HEK293 (cell line): ENCODE measurements at regions not wholly inside any gene's neighbourhood (a gene's known extent, or its start where the extent isn't known, plus 50 kb on each side); places are given as distances from the start of the nearest gene placed in this dataset.

Experiments used
- ELK4 ChIP-seq: IDR thresholded peaks from 2 replicates; pipeline ENCODE4 v1.6.1; 2011; ENCODE audit warnings: mild to moderate bottlenecking, low read depth, low read length, borderline replicate concordance
- SP3 ChIP-seq: fragments of 450-650 bp; formaldehyde crosslinking; IDR thresholded peaks from 2 replicates; pipeline ENCODE4 v1.5.1; 2016; ENCODE audit warnings: missing biosample characterization, missing genetic modification characterization
- ZNF350 ChIP-seq: fragments of 450-650 bp; formaldehyde crosslinking; IDR thresholded peaks from 2 replicates; pipeline ENCODE4 v1.5.0; 2017; ENCODE audit warnings: missing biosample characterization, mild to moderate bottlenecking, missing genetic modification characterization
- ZNF391 ChIP-seq: fragments of 450-650 bp; formaldehyde crosslinking; IDR thresholded peaks from 2 replicates; pipeline ENCODE4 v1.5.1; 2016; ENCODE audit warnings: low read depth, missing biosample characterization, missing genetic modification characterization, borderline replicate concordance
- ZNF426 ChIP-seq: fragments of 450-650 bp; formaldehyde crosslinking; IDR thresholded peaks from 2 replicates; pipeline ENCODE4 v1.5.1; 2017; ENCODE audit warnings: missing biosample characterization, missing genetic modification characterization, mild to moderate bottlenecking, inconsistent platforms, moderate library complexity
- ZNF473 ChIP-seq: fragments of 450-650 bp; formaldehyde crosslinking; IDR thresholded peaks from 2 replicates; pipeline ENCODE4 v1.5.1; 2017; ENCODE audit warnings: missing biosample characterization, missing genetic modification characterization
- ZNF48 ChIP-seq: fragments of 450-650 bp; formaldehyde crosslinking; IDR thresholded peaks from 2 replicates; pipeline ENCODE4 v1.5.1; 2016; ENCODE audit warnings: missing biosample characterization, missing genetic modification characterization
- ZNF621 ChIP-seq: fragments of 450-650 bp; formaldehyde crosslinking; IDR thresholded peaks from 2 replicates; pipeline ENCODE4 v1.5.1; 2017; ENCODE audit warnings: missing biosample characterization, missing genetic modification characterization
- TF ChIP-seq, protein P1 (sequence below): fragments of 450-650 bp; formaldehyde crosslinking; IDR thresholded peaks from 2 replicates; pipeline ENCODE4 v1.5.1; 2016; ENCODE audit warnings: missing biosample characterization, missing genetic modification characterization, borderline replicate concordance
- TF ChIP-seq, protein P2 (sequence below): fragments of 450-650 bp; formaldehyde crosslinking; conservative IDR thresholded peaks from 2 replicates; pipeline ENCODE4 v1.5.1; 2016; ENCODE audit warnings: low read depth, missing biosample characterization, missing genetic modification characterization
- TF ChIP-seq, protein P3 (sequence below): fragments of 450-650 bp; formaldehyde crosslinking; IDR thresholded peaks from 2 replicates; pipeline ENCODE4 v1.5.1; 2016; ENCODE audit warnings: missing biosample characterization, missing genetic modification characterization
- TF ChIP-seq, protein P4 (sequence below): sonication (generic); formaldehyde crosslinking; IDR thresholded peaks from 2 replicates; pipeline ENCODE4 v1.8.1; 2022; ENCODE audit warnings: mild to moderate bottlenecking, moderate library complexity, missing genetic modification reagents

DNA sequence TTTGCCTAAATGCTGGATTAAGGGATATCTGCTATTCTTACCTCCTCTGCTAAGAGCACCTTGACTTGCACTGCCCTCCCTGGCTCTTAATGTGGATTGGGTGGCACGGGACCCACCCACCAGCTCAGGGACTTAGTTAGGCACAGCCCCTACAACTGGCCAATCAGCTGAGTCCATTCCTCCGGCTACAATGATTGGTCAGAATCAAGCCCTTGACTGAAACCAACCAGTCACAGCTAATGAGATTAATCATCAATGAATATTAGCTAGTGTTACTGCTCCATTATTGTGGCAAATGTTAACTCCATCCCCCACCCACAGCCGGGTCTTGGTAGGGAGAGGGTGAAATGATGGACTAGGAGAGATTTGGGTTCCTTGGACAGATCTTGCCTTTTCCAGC is 328.0 kb downstream of the MN1 start:
- TF ChIP-seq ZNF473 (tag by site-specific recombination) (no peak), SP3 (tag by site-specific recombination) (no peak), ZNF391 (no peak), ZNF350 (tag by site-specific recombination) (no peak), ZNF621 (no peak), ZNF426 (tag by site-specific recombination) (no peak), ELK4 (no peak), ZNF48 (no peak)
- TF ChIP-seq, protein P1, sequence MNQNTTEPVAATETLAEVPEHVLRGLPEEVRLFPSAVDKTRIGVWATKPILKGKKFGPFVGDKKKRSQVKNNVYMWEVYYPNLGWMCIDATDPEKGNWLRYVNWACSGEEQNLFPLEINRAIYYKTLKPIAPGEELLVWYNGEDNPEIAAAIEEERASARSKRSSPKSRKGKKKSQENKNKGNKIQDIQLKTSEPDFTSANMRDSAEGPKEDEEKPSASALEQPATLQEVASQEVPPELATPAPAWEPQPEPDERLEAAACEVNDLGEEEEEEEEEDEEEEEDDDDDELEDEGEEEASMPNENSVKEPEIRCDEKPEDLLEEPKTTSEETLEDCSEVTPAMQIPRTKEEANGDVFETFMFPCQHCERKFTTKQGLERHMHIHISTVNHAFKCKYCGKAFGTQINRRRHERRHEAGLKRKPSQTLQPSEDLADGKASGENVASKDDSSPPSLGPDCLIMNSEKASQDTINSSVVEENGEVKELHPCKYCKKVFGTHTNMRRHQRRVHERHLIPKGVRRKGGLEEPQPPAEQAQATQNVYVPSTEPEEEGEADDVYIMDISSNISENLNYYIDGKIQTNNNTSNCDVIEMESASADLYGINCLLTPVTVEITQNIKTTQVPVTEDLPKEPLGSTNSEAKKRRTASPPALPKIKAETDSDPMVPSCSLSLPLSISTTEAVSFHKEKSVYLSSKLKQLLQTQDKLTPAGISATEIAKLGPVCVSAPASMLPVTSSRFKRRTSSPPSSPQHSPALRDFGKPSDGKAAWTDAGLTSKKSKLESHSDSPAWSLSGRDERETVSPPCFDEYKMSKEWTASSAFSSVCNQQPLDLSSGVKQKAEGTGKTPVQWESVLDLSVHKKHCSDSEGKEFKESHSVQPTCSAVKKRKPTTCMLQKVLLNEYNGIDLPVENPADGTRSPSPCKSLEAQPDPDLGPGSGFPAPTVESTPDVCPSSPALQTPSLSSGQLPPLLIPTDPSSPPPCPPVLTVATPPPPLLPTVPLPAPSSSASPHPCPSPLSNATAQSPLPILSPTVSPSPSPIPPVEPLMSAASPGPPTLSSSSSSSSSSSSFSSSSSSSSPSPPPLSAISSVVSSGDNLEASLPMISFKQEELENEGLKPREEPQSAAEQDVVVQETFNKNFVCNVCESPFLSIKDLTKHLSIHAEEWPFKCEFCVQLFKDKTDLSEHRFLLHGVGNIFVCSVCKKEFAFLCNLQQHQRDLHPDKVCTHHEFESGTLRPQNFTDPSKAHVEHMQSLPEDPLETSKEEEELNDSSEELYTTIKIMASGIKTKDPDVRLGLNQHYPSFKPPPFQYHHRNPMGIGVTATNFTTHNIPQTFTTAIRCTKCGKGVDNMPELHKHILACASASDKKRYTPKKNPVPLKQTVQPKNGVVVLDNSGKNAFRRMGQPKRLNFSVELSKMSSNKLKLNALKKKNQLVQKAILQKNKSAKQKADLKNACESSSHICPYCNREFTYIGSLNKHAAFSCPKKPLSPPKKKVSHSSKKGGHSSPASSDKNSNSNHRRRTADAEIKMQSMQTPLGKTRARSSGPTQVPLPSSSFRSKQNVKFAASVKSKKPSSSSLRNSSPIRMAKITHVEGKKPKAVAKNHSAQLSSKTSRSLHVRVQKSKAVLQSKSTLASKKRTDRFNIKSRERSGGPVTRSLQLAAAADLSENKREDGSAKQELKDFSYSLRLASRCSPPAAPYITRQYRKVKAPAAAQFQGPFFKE (tag by site-specific recombination) = no peak
- TF ChIP-seq, protein P2, sequence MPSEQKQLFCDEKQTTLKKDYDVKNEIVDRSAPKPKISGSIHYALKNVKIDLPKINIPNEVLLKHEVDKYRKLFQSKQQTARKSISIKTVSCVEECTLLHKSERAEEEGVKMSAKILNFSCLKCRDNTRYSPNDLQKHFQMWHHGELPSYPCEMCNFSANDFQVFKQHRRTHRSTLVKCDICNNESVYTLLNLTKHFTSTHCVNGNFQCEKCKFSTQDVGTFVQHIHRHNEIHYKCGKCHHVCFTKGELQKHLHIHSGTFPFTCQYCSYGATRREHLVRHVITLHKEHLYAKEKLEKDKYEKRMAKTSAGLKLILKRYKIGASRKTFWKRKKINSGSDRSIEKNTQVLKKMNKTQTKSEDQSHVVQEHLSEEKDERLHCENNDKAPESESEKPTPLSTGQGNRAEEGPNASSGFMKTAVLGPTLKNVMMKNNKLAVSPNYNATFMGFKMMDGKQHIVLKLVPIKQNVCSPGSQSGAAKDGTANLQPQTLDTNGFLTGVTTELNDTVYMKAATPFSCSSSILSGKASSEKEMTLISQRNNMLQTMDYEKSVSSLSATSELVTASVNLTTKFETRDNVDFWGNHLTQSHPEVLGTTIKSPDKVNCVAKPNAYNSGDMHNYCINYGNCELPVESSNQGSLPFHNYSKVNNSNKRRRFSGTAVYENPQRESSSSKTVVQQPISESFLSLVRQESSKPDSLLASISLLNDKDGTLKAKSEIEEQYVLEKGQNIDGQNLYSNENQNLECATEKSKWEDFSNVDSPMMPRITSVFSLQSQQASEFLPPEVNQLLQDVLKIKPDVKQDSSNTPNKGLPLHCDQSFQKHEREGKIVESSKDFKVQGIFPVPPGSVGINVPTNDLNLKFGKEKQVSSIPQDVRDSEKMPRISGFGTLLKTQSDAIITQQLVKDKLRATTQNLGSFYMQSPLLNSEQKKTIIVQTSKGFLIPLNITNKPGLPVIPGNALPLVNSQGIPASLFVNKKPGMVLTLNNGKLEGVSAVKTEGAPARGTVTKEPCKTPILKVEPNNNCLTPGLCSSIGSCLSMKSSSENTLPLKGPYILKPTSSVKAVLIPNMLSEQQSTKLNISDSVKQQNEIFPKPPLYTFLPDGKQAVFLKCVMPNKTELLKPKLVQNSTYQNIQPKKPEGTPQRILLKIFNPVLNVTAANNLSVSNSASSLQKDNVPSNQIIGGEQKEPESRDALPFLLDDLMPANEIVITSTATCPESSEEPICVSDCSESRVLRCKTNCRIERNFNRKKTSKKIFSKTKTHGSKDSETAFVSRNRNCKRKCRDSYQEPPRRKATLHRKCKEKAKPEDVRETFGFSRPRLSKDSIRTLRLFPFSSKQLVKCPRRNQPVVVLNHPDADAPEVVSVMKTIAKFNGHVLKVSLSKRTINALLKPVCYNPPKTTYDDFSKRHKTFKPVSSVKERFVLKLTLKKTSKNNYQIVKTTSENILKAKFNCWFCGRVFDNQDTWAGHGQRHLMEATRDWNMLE (tag by site-specific recombination) = no peak
- TF ChIP-seq, protein P3, sequence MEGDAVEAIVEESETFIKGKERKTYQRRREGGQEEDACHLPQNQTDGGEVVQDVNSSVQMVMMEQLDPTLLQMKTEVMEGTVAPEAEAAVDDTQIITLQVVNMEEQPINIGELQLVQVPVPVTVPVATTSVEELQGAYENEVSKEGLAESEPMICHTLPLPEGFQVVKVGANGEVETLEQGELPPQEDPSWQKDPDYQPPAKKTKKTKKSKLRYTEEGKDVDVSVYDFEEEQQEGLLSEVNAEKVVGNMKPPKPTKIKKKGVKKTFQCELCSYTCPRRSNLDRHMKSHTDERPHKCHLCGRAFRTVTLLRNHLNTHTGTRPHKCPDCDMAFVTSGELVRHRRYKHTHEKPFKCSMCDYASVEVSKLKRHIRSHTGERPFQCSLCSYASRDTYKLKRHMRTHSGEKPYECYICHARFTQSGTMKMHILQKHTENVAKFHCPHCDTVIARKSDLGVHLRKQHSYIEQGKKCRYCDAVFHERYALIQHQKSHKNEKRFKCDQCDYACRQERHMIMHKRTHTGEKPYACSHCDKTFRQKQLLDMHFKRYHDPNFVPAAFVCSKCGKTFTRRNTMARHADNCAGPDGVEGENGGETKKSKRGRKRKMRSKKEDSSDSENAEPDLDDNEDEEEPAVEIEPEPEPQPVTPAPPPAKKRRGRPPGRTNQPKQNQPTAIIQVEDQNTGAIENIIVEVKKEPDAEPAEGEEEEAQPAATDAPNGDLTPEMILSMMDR (tag by site-specific recombination) = no peak
- TF ChIP-seq, protein P4, sequence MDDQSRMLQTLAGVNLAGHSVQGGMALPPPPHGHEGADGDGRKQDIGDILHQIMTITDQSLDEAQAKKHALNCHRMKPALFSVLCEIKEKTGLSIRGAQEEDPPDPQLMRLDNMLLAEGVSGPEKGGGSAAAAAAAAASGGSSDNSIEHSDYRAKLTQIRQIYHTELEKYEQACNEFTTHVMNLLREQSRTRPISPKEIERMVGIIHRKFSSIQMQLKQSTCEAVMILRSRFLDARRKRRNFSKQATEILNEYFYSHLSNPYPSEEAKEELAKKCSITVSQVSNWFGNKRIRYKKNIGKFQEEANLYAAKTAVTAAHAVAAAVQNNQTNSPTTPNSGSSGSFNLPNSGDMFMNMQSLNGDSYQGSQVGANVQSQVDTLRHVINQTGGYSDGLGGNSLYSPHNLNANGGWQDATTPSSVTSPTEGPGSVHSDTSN (CRISPR knock-in tag) = no peak
